HG03565 (cell line): ENCODE measurements at regions not wholly inside any gene's neighbourhood (a gene's known extent, or its start where the extent isn't known, plus 50 kb on each side); places are given as distances from the start of the nearest gene placed in this dataset.
"Not testable (repeated sequence)": the region's sequence is repeated elsewhere in the genome, so short reads cannot be mapped to it uniquely, and the experiment has no call there.

Source experiments
- ATAC-seq: cut with Tn5 transposase; IDR thresholded peaks from one replicate; pipeline ENCODE4 v1.9.1; 2021; ENCODE audit warnings: mild to moderate bottlenecking, moderate library complexity; ENCODE audit not compliant: unreplicated experiment

- ATAC-seq: not testable (repeated sequence)
Measured at GRCh38 chr7:55705728-55706450, 133.6 kb upstream of the VOPP1 start.

- ATAC-seq: not testable (repeated sequence)
Measured at GRCh38 chr7:55702831-55703230, 130.5 kb upstream of the VOPP1 start.

DNA sequence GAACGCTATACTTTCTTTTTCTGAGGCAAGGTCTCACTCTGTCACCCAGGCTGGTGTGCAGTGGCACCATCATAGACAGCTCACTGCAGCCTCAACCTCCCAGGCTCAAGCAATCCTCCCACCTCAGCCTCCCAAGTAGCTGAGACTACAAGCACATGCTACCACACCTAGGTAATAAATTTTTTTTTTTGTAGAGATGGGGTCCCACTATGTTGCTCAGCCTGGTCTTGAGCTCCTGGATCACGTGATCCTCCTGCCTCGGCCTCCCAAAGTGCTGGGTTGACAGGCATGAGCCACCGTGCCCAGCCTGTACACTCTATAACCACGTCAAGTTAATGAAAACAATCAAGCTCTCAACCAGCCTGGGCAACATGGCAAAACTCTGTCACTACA is 127.1 kb upstream of the VOPP1 start:
- not testable (repeated sequence) for ATAC-seq

DNA sequence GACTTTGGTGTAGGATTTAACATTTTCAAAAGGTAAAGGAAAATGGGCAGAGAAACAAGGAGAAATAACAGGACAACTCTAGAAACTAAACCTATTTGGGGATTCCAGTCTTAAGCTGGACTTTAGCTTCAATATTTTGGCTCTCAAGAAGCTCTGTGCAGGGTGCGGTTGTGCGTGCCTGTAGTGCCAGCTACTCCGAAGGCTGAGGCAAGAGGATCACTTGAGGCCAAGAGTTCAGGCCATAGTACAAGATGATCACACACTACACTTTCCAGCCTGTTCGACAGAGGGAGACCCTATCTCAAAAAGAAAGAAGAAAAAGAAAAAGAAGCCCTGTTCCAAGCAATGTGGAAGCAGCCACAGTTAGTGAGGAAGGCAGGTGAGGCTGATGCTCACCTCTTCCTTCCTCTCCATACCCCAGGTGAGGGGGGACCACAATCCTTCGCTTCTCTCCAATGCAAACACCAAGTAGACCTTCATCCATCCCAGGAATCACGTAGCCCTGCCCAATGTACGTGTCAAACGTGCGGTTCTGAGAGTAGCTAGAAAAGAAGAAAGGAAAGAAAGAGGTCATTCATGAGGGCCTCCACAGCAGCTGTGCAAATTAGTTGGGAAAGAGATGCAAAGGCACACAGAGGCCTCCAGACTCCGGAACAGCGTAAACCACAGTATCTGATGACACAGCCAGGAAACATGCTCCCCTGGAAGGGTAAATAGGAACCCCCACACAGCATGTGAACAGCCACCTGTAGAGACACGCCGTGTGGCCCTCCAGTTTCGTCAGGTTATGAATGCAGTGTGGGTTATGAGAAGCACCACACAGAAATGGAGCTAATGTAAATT is 126.5 kb upstream of the VOPP1 start:
- peak; percentile 83 for ATAC-seq

DNA sequence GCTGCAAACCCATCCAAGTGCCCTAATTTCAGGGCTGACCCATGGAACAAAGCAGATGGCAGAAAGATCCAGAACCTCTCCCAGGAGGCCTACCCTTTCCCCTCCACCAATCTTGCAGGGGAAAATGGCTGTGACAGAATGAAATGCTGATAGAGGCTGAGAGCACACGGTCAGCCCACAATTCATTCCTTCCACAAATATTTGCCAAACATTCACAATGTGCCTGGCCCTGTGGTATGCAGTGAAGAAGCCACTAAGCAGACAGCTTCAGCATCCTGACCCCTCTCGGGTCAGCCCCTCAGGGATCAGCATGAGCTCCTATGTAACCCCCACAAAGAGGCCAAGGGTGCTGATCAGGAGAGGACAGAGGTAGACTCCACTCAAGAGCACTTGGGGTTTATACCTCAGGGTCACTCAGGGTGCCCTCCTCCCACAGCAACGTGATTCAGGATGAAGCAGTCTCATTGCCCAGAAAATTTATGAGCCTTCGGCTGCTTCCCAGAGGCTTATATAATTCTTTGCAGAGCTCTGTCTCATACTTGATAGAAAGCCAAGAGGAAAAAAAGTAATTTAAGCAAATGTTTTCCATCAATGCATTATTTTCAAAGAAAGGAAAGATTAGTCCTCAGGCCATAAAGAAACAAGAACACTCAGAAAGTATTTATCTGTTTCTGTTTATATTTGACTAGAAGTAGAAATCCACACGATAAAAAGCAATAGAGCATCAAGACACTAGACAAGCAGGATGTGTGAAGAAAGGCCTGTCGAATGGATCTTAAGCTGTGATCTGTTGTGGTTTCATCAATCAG is 123.8 kb upstream of the VOPP1 start:
- ATAC-seq: not testable (repeated sequence)

DNA sequence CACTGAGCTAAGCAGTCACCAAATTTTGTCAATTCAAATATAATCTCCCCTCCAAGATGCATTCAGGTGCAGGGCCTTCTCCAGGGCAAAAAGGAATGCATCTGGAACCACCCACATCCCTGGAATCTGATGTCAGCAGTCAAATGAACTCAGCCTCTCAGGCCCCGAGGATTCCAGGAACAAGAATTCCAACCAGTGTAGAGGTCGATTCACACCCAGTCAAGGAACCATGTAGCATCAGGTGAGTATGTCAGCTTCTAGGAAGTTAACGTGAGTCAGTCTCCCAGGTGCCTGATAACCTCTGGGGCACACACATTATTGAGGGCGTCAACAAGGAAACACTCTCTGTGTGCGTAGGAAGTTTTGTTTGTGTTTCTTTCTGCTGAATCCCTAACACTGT is 122.2 kb upstream of the VOPP1 start:
- ATAC-seq: not testable (repeated sequence)

- ATAC-seq: not testable (repeated sequence)
Measured at GRCh38 chr7:55688684-55689681, 116.7 kb upstream of the VOPP1 start.

DNA sequence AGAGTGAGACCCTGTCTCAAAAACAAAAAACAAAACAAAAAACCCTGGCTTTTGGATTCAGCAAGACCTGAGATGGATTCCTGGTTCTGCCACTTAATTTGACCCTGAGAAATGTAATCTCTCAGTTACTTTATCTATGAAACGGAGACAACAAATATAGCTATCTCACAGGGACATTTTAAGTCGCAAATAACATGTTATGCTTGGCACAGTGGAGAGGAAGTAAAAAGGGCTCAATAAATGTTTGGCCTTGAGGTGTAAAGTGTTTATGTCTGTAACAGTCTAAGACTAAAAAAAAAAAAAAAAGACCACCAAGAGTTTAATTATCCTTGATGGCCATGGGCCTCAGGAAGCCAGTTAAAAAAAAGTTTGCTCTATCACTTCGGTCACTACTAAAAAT is 116.0 kb upstream of the VOPP1 start:
- not testable (repeated sequence) for ATAC-seq

DNA sequence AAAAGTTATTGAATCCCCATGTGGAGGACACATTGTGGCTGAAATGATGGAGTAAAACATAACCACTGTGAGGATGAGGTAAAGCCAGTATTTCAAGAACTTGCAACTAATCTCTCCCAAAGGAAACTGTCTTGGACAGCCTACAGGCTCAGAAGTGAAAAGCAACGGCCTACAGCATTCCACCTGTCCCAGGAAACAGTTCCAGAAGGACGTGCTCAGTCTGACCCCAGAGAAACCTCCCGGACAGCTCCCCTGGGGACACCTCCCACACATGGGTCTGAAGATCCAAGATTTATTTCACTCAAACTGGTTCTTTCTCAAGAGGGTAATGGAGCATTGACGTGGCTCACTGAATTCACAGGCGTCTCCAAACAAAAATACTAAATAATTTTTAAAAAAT is 115.0 kb upstream of the VOPP1 start:
- ATAC-seq: not testable (repeated sequence)

DNA sequence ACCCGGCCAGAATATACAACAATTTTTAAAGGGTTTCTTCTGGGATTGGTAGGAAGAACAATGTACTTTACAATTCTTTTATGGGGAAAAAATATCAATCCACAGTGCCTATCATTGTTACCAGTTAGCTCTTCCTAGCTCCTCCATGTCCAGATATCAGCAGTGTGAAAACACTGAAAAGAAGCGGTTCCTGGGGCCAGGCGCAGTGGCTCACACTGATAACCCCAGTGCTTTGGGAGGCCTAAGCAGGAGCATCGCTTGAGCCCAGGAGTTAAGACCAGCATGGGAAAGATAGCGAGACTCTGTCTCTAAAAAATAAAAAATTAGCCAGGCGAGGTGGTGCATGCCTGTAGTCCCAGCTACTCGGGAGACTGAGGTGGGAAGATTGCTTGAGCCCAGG is 114.5 kb upstream of the VOPP1 start:
- ATAC-seq: not testable (repeated sequence)

DNA sequence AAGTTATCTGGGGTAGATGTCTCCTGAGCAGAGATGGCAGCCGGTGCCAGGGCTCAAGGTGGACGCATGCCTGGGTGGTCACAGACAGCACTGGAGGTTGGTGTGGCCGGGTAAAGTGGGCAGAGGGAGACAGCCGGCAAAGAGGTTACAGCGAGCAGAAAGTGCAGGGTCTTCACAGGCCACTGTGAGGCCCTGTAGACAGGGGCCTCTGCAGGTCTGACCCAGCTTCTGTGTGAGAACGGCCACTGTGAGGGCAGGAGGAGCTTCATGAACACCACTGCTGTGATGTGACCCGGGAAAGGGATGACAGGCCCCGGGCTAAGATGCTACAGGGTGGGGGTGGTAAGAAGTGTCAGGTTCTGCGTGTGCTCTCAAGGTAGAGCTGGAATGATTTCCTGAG is 111.2 kb upstream of the VOPP1 start:
- not testable (repeated sequence) for ATAC-seq

GRCh38 chr7:55675589-55675988 is 103.3 kb upstream of the VOPP1 start:
- ATAC-seq: not testable (repeated sequence)

DNA sequence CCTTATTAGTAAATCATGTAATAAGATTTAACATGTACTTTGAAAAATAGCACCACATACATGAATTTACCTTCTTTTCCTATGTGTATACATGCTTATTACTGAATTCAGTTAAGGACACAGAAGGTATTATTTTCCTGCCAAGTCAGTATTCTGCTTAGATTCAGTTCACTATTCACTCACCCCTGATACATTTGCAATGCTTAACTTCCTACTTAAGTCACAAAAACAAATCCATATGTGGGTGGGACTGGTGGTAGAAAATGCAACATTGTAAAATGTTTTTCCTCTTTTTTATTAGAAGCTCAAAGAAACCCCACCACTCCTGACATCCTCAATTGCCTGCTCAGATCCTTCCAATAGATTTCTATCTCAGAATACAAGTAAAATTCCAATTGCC is 101.2 kb upstream of the VOPP1 start:
- ATAC-seq: not testable (repeated sequence)

DNA sequence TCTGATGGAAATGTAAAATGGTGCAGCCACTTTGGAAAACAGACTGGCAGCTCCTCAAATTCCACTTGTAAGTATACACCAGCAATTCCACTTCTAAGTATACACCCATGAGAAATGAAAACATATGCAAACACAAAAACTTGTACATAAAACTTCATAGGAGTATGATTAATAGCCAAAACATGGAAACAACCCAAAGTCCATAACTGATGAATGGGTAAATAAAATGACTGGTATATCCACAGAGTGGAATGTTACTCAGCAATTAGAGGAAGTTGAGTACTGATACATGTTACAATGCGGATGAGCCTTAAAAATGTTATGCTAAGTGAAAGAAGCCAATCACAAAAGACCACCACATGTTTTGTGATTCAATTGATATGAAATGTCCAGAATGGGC is 99.8 kb upstream of the VOPP1 start:
- not testable (repeated sequence) for ATAC-seq

- ATAC-seq: no peak
Measured at GRCh38 chr7:55657654-55658053, 85.4 kb upstream of the VOPP1 start.

DNA sequence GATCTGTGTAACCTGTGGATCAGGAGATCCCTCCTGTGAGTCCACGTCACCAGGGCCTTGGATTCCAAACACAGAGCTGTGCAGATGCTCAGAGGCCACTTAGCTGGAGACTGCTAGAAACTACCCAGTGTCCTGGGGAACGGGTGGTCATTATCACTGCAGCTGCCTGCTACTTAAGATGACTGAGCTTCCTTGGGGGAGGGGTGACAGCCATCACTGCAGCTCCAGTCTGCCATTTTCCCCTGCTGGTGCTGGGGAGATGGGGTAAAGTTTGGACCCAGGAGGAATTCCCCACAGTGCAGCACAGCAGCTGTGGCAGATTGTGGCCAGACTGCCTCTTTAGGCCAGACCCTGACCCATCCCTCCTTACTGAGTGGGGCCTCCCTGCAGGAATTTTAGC is 78.8 kb upstream of the VOPP1 start:
- ATAC-seq: no peak

- no peak for ATAC-seq
Measured at GRCh38 chr7:55649238-55649637, 76.9 kb upstream of the VOPP1 start.

GRCh38 chr7:55644567-55644966 is 72.3 kb upstream of the VOPP1 start:
- no peak for ATAC-seq

- peak; percentile 4 for ATAC-seq
Measured at GRCh38 chr7:55642266-55642665, 70.0 kb upstream of the VOPP1 start.

DNA sequence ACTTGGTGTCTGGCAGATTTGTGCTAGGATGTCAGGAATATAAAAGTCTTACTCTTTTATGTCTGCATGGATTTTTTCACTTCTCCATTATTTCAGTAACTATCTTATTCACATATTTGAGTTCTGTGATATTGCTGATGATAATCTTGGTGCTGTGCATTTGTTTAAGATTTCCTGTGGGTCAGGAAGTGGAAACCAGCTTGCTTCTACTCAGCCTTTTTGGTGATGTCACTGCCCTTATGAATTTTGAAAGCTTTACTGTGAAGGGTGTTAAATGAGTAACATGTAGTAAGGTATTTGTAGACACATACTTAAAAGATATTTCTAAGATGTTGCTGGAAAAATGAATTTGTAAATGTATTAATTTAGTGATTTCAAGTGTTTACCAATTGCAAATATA is 69.5 kb upstream of the VOPP1 start:
- ATAC-seq: peak; percentile 90
